GM10266 (cell line): ENCODE measurements at regions not wholly inside any gene's neighbourhood (a gene's known extent, or its start where the extent isn't known, plus 50 kb on each side); places are given as distances from the start of the nearest gene placed in this dataset.

Experiments
- DNase-seq: peaks from one replicate; pipeline ENCODE4 v3.0.0; 2012; ENCODE audit errors: extremely low spot score
- TF ChIP-seq, protein P1 (sequence below): IDR thresholded peaks from 2 replicates; pipeline ENCODE4 v1.5.1; 2012; ENCODE audit warnings: mild to moderate bottlenecking, low read depth; ENCODE audit not compliant: control insufficient read depth, insufficient read depth; ENCODE audit errors: missing control alignments

GRCh38 chr1:17955302-17956285 is 152.0 kb upstream of the IGSF21 start:
- DNase-seq, result no peak
- TF ChIP-seq, protein P1, sequence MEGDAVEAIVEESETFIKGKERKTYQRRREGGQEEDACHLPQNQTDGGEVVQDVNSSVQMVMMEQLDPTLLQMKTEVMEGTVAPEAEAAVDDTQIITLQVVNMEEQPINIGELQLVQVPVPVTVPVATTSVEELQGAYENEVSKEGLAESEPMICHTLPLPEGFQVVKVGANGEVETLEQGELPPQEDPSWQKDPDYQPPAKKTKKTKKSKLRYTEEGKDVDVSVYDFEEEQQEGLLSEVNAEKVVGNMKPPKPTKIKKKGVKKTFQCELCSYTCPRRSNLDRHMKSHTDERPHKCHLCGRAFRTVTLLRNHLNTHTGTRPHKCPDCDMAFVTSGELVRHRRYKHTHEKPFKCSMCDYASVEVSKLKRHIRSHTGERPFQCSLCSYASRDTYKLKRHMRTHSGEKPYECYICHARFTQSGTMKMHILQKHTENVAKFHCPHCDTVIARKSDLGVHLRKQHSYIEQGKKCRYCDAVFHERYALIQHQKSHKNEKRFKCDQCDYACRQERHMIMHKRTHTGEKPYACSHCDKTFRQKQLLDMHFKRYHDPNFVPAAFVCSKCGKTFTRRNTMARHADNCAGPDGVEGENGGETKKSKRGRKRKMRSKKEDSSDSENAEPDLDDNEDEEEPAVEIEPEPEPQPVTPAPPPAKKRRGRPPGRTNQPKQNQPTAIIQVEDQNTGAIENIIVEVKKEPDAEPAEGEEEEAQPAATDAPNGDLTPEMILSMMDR, result no peak

- TF ChIP-seq, protein P1, result no peak
- no peak for DNase-seq
These were observed 149.9 kb upstream of the IGSF21 start for GRCh38 chr1:17957588-17958267.

DNA sequence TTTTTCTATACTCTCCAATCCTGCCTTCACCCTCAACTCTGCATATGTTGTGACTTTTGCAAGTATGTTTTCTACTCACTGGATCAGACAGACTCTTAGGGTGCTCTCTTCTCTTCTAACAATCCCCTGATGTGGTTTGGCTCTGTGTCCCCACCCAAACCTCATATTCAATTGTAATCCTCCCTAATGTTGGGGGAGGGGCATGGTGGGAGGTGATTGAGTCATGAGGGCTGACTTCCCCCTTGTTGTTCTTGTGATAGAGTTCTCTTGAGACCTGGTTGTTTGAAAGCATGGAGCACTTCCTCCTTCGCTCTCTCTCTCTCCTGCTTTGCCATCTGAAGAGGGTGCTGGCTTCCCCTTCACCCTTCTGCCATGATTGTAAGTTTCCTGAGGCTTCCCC is 148.9 kb upstream of the IGSF21 start:
- TF ChIP-seq, protein P1, result no peak
- DNase-seq, result no peak

- no peak for DNase-seq
- TF ChIP-seq, protein P1, result no peak
These were observed 144.1 kb upstream of the IGSF21 start for GRCh38 chr1:17963513-17963912.

- DNase-seq, result no peak
- TF ChIP-seq, protein P1, result no peak
These were observed 142.0 kb upstream of the IGSF21 start for GRCh38 chr1:17965515-17966100.

DNA sequence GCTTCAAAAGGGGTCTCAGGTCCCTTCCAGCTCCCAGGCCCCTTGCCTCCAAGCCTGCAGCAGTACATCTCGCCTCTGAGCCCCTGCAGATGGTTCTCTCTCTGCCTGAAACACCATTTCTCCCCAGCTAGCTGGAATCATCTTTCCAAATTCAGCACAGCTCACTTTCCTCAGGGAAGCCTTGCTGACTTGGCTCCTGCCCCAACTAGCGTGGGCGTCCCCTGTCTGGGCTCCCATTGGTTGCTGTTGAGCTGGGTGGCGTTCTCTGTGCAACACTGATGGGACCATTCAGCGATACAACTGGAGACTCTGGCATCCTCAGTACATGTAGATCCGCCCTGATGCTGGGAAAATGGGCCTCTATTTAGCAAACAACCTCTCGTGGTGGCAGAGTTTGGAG is 141.3 kb upstream of the IGSF21 start:
- TF ChIP-seq, protein P1, result no peak
- DNase-seq, result no peak

DNA sequence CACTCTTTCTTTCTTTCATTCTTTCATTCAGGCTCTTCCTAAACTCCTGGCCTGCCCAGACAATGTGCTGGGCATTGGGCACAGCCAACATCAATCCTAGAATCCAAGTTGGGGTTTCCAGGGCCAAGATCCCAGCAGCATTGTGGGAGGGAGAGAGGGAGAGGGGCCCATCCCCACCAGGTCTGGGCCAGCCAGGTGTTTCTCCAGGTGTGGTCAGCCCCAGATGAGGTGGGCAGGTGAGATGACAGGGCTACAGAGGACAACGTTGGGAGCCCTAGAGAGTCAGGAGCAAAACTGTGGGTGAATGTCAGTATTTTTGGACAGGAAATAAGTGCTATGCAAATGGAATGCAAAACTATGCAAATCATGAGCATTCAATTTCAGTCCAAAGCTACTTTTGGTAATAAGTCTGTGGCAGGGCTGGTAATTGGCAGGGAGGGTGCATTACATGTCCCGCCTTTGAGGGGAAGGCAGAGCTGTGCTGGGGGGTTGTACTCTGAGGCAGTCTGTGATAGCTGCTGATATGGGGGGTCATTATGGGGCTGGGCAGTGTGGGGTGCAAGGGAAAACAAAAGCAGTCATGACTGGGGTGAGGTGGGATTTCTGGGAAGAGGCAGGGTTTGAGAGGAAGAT is 139.9 kb upstream of the IGSF21 start:
- TF ChIP-seq, protein P1, result no peak
- DNase-seq, result no peak
